Smooth muscle cell (in vitro differentiated cells): ENCODE measurements at regions not wholly inside any gene's neighbourhood (a gene's known extent, or its start where the extent isn't known, plus 50 kb on each side); places are given as distances from the start of the nearest gene placed in this dataset.

Experiments used
- DNase-seq: peaks from one replicate; lab custom pipeline; 2025; ENCODE audit not compliant: unreplicated experiment; lab: John Stamatoyannopoulos, UW
- H2AFZ ChIP-seq: fragments of 200-600 bp; sonication (generic); 2 replicates; pipeline ENCODE4 v1.6.0; 2016; ENCODE audit warnings: antibody characterized with exemption, low read depth, mild to moderate bottlenecking
- H3F3A ChIP-seq: fragments of 200-600 bp; sonication (generic); 2 replicates; pipeline ENCODE4 v1.6.0; 2017; ENCODE audit warnings: antibody characterized with exemption, low read depth
- H3K27ac ChIP-seq: fragments of 200-600 bp; sonication (generic); 2 replicates; pipeline ENCODE4 v1.5.1; 2016; ENCODE audit warnings: low read depth, mild to moderate bottlenecking
- H3K27me3 ChIP-seq: fragments of 200-600 bp; sonication (generic); 2 replicates; pipeline ENCODE4 v1.6.1; 2016; ENCODE audit warnings: low read depth, mild to moderate bottlenecking
- H3K36me3 ChIP-seq: fragments of 200-600 bp; sonication (generic); 2 replicates; pipeline ENCODE4 v1.5.1; 2016; ENCODE audit warnings: low read depth
- H3K4me1 ChIP-seq: fragments of 200-600 bp; sonication (generic); 2 replicates; pipeline ENCODE4 v1.5.1; 2016; ENCODE audit warnings: low read depth
- H3K4me2 ChIP-seq: fragments of 200-600 bp; sonication (generic); 2 replicates; pipeline ENCODE4 v1.6.0; 2016; ENCODE audit warnings: mild to moderate bottlenecking
- H3K4me3 ChIP-seq: fragments of 200-600 bp; sonication (generic); 2 replicates; pipeline ENCODE4 v1.5.1; 2016; ENCODE audit warnings: mild to moderate bottlenecking
- H3K79me2 ChIP-seq: fragments of 200-600 bp; sonication (generic); 2 replicates; pipeline ENCODE4 v1.6.0; 2016; ENCODE audit warnings: low read depth, mild to moderate bottlenecking
- H3K9ac ChIP-seq: fragments of 200-600 bp; sonication (generic); 2 replicates; pipeline ENCODE4 v1.6.0; 2016; ENCODE audit warnings: low read depth
- H3K9me3 ChIP-seq: fragments of 200-600 bp; sonication (generic); replicated peaks from 2 replicates; pipeline ENCODE4 v1.5.1; 2016; ENCODE audit warnings: low read depth
- H4K20me1 ChIP-seq: fragments of 200-600 bp; sonication (generic); 2 replicates; pipeline ENCODE4 v1.6.0; 2016; ENCODE audit warnings: low read depth
- CTCF ChIP-seq: fragments of 200-600 bp; sonication (generic); IDR thresholded peaks from 2 replicates; pipeline ENCODE4 v1.5.1; 2017; ENCODE audit warnings: borderline replicate concordance, mild to moderate bottlenecking, antibody characterized with exemption; ENCODE audit not compliant: insufficient read depth, poor library complexity, severe bottlenecking
- WGBS: methylation state at CpG from one replicate; pipeline ENCODE4 v1.1.7; 2016; ENCODE audit warnings: low lambda C conversion rate; 5-methylcytosine and 5-hydroxymethylcytosine counted together

DNA sequence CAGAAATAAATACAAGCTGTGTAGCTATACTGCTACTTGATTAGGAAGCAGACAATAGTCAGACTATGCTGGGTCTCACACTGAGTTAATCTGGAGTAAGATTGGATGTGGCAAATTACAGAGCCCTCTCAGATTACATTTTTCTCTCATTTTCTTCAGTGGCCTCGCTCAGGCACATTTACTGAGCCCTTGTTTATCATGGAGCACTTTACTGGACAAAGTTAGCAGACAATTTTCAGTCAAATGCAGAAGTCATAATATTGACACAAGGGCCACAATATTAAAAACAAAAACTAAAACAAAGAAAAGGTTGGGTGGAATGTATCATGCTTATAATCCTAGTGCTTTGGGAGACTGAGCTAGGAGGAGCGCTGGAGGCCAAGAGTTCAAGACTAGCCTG lies 95.0 kb upstream of the MAP3K7 start:
- WGBS = 64% methylated on average over 2 of the region's 2 CpGs

GRCh38 chr6:90678049-90678779 lies 91.3 kb upstream of the MAP3K7 start:
- 51% methylated on average over 10 of the region's 10 CpGs for WGBS
- no peak for TF ChIP-seq CTCF
- H3F3A ChIP-seq = no peaks in the 10 kb centered on the region

More for the DNA sequence above, 95.0 kb upstream of the MAP3K7 start:
- Histone ChIP-seq H2AFZ (no peak overlapping the region), H3F3A (no peaks in the 10 kb centered on the region), H3K4me2 (no peak overlapping the region), H3K4me1 (no peaks in the 10 kb centered on the region), H3K4me3 (no peak overlapping the region), H4K20me1 (no peaks in the 10 kb centered on the region), H3K9ac (no peak overlapping the region), H3K27me3 (peaks cover 11% of the 10 kb centered on the region), H3K79me2 (no peaks in the 10 kb centered on the region), H3K27ac (no peak overlapping the region), H3K36me3 (no peaks in the 10 kb centered on the region), H3K9me3 (no peaks in the 10 kb centered on the region)
- DNase-seq = no peak
- TF ChIP-seq CTCF = no peak

DNA sequence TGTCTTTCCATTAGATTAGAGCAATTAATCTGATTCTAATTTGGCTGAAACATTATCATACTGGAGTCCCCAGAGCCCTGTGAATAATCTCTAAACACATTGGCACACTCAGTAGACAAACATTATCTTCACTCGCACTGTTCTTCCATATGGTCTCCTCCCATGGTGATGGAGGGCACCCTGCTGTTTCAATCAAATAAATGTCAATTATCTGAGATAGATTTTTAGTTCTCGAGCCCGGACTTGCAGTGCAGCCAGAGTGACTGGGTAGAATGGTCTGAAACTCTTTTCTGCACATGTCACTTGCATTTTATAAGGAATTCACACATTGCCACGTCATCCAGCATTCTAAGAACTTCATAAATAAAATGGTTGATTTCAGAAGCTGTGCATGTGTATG lies 90.6 kb upstream of the MAP3K7 start:
- no peak overlapping the region for H3K9ac ChIP-seq
- no peaks in the 10 kb centered on the region for H3K36me3 ChIP-seq
- no peaks in the 10 kb centered on the region for H4K20me1 ChIP-seq
- H3K9me3 ChIP-seq = no peaks in the 10 kb centered on the region
- H3K4me1 ChIP-seq = no peaks in the 10 kb centered on the region
- peaks cover 40% of the 10 kb centered on the region for H3K27me3 ChIP-seq
- DNase-seq = no peak
- no peaks in the 10 kb centered on the region for H3F3A ChIP-seq
- H3K4me2 ChIP-seq = no peak overlapping the region
- 80% methylated on average over 4 of the region's 4 CpGs for WGBS
- no peak for TF ChIP-seq CTCF
- no peak overlapping the region for H3K4me3 ChIP-seq
- H3K27ac ChIP-seq = no peak overlapping the region
- no peak overlapping the region for H2AFZ ChIP-seq
- H3K79me2 ChIP-seq = no peaks in the 10 kb centered on the region

More at GRCh38 chr6:90678049-90678779, 91.3 kb upstream of the MAP3K7 start:
- DNase-seq = no peak
- Histone ChIP-seq H3K9ac (no peak overlapping the region), H3K4me3 (no peak overlapping the region), H3K36me3 (no peaks in the 10 kb centered on the region), H3K4me1 (no peaks in the 10 kb centered on the region), H2AFZ (no peak overlapping the region), H3K27ac (no peak overlapping the region), H3K79me2 (no peaks in the 10 kb centered on the region), H3K9me3 (no peaks in the 10 kb centered on the region), H4K20me1 (no peaks in the 10 kb centered on the region), H3K27me3 (peaks cover 40% of the 10 kb centered on the region), H3K4me2 (no peak overlapping the region)
